Glomerular visceral epithelial cell (primary cell): ENCODE measurements at regions not wholly inside any gene's neighbourhood (a gene's known extent, or its start where the extent isn't known, plus 50 kb on each side); places are given as distances from the start of the nearest gene placed in this dataset.

Source experiments
- DNase-seq: peaks from one replicate; pipeline ENCODE4 v3.0.0-alpha.2; 2016; ENCODE audit errors: extremely low spot score

DNA sequence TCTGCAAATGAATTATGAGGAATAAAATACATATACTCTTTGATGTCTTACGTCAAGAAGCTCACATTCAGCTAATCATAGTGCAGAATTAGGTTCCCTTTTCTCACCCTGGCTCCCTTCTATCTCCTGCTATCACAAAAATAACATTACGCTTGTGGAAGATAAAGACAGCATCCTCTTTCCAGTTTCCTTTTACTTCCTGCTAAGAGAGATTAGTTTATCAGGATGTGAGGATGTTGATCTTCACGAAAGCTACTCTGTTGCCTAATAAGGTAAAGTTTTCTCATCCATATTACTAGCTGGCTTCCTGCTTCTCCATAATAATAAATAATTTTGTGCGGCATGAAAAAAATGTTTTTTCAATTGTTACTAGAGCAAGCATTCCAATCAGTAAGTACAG, 217.7 kb upstream of the DCN start:
- no peak for DNase-seq

DNA sequence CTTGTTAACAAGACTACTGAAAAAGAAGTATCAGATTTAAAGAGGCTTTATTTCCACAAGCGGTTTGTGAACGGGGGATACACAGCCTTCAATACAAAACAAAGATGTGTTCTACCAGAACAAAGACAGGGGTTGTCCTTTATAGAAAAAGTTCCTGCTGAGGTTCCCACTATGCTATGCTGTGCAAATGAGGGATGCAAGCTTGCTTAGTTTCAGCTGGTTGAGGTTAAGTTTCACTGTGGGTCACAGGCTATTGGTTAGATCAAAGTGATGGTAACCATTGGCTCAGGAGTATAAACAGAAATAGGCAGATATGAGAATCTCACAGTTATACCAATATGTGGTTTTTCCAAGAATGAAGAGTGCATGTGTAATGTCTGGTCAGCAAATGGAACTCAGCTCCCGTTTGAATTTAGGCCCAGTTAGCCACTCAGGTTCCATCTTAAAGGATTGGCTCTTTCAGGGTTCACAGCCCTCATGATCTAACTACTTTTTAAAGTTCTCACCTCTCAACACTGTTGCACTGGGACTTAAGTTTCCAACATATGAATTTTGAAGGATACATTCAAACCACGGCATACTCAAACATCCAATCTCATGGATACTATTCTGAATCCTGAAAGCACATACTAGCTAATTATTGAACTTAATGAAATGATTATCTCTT, 215.4 kb upstream of the DCN start:
- DNase-seq, result no peak

DNA sequence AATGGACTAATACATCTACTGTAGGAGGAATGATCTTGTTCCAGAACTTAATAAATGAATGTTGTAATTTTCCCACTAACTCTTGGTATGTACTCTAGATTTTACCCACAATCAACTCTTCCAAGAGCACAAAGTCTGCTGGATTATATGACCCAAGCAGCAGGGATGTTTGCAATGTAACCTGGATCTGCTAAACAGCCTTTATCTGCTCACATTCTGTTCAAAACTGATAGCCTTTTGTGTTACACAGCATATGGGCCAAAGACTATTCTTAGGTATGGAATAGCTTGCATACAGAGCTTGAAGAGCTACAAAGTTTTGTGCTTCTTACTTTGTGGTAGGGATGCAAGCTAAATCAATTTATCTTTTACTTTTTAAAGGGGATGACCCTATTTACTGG, 213.7 kb upstream of the DCN start:
- no peak for DNase-seq

DNA sequence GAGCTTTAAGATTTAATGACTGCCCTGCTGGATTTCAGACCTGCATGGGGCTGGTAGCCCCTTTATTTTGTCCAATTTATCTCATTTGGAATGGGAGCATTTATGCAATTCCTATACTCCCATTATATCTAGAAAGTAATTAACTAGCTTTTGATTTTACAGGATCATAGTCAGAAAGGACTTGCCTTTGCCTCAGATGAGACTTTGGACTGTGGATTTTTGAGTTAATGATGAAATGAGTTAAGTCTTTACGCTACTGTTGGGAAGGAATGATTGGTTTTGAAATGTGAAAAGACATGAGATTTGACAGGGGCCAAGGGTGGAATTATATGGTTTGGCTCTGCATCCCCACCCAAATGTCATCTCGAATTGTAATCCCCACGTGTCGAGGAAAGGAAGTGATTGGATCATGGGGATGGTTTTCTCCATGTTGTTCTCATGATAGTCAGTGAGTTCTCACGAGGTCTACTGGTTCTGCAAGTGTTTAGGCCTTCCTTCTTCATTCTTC, 213.1 kb upstream of the DCN start:
- DNase-seq, result no peak

GRCh38 chr12:91394903-91395302, 212.3 kb upstream of the DCN start:
- DNase-seq, result no peak

DNA sequence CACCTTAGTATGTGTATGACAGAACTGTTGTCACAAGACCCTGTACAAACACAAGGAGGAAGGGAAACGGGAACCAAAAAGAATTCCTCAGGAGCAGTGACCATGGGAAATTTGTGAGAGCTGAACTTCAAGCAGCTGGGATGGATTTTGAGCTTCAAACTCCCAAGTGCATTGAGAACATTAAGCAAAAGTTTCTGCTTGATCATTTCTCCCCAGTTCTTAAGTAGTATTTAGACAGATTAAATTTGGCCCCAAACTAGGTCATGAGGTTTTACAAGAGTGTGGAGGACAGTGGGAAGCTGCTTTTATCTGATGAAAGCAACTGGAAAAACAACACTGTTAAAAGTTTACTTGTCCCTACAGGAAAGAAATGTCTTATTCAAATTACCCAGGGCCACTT, 206.0 kb upstream of the DCN start:
- no peak for DNase-seq

GRCh38 chr12:91387461-91388134, 205.0 kb upstream of the DCN start:
- no peak for DNase-seq

DNA sequence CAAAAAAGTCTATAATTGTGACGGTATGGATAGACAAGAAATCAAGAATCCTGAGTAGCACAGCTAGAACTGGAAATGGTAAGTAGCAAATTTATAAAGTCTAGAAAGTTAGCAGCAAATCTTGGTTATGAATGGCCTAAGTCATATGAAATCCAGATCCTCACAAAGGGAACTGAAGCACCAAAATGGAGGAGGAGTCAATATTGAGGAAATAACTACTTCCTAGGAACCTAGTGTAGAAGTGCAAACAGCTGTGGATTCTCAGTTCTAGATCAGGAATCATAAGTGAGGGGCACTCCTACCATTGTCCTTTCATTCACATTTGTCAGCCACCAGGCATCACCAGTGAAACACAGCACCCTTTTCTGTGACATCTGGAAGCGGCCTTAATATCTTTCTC, 202.2 kb upstream of the DCN start:
- no peak for DNase-seq

- DNase-seq, result no peak
Measured at GRCh38 chr12:91384366-91384765, 201.7 kb upstream of the DCN start.

GRCh38 chr12:91383099-91383498, 200.5 kb upstream of the DCN start:
- no peak for DNase-seq

GRCh38 chr12:91382081-91382543, 199.5 kb upstream of the DCN start:
- peak; percentile 64 for DNase-seq

DNA sequence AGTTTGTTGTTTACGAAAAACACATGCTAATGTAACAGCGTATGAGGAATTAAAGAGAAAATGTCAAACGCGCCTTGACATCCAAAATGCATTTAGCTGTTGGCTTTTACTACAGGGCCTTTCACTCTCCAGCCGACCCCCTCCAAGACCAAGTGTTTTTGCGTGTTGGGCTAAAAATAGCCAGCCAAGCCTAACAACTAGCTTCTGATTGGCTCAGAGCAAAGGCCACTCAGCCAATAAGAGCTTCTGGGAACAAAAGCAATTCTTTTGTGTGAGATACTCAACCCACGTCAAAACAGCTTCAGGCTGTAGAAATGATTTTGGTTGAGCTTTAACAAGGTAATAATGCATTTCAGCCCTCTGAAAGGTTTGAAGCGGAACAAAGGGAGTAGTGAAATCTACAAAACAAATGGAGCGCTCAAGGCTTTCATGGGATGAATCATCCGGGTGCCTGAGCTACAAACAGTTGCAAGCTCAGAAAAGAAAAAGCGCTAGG, 198.7 kb upstream of the DCN start:
- peak; percentile 9 for DNase-seq

- no peak for DNase-seq
Measured at GRCh38 chr12:91380631-91381030, 198.0 kb upstream of the DCN start.

DNA sequence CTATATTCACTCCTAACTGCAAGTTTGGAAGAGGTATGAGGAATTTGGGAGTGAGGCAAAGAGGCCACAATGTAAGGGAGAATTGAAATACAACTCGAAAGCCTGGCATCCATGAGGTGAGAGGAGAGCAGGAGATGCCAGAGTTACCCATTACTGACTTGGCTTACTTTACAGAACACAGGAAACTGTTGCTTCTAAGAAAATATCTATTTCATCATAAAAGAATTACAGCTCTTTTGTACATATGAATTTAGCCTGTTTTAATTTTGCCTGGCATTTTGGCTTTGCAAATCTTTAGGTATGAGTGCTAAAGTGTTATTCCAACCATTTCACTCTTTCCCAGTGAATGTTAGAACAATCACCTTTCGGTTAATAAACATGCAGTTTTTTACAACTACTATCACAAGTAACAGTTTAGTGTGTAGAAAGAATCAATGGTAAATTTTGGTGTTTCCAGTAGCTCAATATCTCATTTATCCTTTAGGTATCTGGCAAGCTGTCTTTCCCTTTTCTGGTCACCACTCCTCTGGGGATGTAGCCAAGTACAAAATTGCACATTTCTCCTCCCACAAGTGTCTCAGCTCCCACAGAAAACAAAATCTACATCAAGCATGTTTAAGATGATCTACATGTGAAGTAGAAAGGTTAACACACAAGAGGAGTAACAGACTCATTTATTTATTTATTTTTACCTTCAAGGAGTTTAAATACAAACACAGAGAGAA, 196.6 kb upstream of the DCN start:
- no peak for DNase-seq

- no peak for DNase-seq
Measured at GRCh38 chr12:91377436-91377835, 194.8 kb upstream of the DCN start.

GRCh38 chr12:91373086-91373485, 190.5 kb upstream of the DCN start:
- no peak for DNase-seq

DNA sequence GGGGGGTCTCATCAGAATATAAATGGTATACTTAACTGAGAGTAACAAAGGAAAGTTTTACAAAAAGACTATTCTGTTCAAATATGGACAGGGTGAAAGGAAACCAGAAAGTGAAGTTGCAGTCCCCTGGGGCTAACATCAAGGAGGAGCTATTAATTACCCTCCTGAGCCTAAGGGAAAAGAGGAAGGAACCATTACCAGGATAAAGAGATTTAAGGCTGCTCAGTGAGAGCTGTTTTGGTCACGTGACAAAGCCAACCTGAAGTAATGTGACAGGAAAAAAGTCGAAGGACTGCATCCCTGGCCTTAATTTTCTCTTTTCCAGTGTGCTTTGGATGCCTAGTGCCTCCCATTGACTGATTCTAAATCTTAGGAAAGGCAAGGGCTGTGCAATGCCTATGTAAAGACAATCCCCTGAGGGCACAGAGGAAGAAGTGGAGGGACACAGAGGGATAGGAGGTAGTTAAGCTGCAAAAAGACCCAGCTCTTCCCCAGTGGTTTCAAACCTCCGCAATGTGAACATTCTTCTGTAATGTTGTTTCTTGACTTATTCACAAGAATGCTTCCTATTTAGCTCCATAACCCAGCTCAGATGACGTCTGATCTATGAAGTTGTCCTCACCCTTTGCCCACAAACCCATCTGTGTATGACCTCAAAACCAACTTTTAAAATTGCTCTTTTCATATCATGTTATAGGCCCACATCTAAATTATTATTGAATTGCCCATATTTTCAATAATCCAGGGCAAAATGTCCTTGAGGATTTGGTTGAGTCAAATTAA, 187.7 kb upstream of the DCN start:
- DNase-seq, result no peak

GRCh38 chr12:91368613-91369012, 186.0 kb upstream of the DCN start:
- DNase-seq, result no peak

GRCh38 chr12:91367234-91367849, 184.7 kb upstream of the DCN start:
- peak; percentile 11 for DNase-seq

DNA sequence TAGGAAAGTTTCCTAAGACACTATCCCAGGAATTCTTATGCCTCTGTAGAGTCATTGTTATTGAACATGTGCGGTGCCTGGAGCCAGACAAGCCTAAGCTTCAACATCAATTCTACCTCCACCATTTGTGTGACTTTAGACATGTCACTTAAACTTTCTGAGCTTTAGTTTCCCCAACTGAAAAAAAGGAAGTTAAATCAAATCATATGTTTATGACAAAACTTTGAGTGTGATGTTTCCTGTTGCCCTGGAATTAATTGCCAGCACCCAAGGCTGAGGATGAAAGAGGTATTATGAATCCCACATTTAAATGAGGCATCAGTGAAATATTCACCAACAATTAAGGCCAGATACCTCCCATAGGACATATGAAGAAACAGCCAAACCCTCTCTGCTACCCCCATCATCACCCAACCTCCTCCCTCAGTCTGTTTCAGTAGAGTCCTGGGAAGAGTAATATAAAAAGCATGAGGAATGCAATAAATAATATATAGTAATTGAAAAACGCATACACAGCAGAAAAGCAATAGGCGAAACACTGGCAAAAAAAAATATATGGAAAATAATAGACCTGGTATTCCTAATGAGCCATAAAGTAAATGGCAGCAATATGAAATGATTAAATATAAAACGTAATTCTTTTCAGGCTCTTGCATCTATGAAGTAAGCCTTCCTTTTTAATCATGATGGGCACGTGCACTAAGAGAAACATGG, 182.0 kb upstream of the DCN start:
- no peak for DNase-seq

GRCh38 chr12:91361864-91362263, 179.2 kb upstream of the DCN start:
- peak; percentile 36 for DNase-seq
